ENCODE measurements at regions not wholly inside any gene's neighbourhood (a gene's known extent, or its start where the extent isn't known, plus 50 kb on each side); places are given as distances from the start of the nearest gene placed in this dataset.
"Not testable (repeated sequence)": the region's sequence is repeated elsewhere in the genome, so short reads cannot be mapped to it uniquely, and the experiment has no call there.

DNA sequence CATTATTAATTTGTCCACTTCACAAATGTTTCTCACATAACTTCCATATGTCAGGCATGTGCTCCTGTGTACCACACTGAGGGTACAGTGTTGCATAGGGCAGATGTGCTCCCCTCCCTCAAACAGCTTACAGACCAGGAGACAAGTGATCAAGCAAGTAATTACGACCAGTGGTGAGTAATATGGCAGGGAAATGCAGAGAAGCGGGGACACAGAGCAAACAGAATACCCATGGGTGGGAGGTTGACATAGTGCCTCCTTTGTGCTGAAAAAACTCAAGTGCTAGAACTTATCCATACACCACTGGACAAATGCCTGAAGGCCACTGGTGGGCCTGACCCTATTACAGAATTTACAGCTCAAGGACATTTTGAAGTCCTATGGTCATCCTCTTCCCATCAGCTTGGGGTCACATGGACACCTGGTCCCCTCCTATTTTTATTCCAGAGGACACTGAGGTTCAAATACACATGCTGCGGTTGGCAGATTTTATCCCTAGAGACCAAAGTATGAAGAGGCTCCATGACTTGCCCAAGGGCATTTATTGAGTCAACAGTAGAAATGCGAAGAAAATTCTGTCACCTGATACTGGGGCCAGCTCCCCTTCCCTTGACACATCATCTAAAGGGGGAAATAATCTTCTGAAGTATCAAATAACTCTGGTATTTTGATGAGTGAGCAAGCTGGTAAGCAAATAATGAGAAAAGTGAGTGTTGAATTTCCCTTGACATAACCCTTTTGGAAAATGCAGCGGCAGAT lies 116.6 kb downstream of the QRSL1 start:
- DNase-seq (ENCODE audit: low spot score): no peak
- Histone ChIP-seq H3K4me1 (ENCODE audit: control insufficient read depth in 1 of 2, low read depth in 2 of 2) (no peaks in the 10 kb centered on the region), H3K36me3 (no peaks in the 10 kb centered on the region), H3K27ac (no peak overlapping the region), H3K4me3 (no peak overlapping the region), H3K27me3 (replicated peaks; ENCODE audit: insufficient read depth) (no peaks in the 10 kb centered on the region), H3K9me3 (no peaks in the 10 kb centered on the region)
- no peak for ATAC-seq (ENCODE audit: insufficient number of reproducible peaks, low FRiP score, low read depth)
- TF ChIP-seq, protein P1, sequence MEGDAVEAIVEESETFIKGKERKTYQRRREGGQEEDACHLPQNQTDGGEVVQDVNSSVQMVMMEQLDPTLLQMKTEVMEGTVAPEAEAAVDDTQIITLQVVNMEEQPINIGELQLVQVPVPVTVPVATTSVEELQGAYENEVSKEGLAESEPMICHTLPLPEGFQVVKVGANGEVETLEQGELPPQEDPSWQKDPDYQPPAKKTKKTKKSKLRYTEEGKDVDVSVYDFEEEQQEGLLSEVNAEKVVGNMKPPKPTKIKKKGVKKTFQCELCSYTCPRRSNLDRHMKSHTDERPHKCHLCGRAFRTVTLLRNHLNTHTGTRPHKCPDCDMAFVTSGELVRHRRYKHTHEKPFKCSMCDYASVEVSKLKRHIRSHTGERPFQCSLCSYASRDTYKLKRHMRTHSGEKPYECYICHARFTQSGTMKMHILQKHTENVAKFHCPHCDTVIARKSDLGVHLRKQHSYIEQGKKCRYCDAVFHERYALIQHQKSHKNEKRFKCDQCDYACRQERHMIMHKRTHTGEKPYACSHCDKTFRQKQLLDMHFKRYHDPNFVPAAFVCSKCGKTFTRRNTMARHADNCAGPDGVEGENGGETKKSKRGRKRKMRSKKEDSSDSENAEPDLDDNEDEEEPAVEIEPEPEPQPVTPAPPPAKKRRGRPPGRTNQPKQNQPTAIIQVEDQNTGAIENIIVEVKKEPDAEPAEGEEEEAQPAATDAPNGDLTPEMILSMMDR (IDR thresholded peaks at IDR 0.05): no peak

DNA sequence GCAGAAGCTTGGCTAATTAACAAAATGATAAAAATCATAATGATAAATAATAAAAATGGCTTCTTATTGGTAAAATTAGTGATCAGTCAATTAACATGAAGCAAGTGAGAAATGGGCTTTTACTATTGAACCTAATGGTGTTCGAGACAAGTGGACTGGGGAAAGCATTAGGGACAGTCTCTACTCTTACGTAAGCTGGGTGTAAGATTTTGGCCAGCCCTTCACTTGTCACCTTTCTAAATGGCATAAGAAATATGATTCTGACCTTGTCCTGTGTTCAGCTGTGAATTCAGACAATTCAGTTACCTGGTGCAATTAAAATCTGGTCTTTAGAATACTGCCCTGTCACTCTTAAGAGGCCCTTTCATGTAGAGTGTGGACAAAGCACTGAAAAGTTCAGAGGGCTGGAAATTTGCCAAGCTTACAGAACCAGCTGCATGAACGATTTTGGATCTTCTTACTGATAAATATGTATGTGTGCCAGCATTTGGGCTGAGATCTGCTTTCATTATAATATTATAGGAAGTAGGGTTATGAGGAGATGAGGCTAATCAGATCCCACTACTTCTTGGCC lies 115.9 kb downstream of the QRSL1 start:
- Histone ChIP-seq H3K27ac (no peak overlapping the region), H3K4me3 (no peak overlapping the region), H3K36me3 (no peaks in the 10 kb centered on the region), H3K4me1 (ENCODE audit: control insufficient read depth in 1 of 2, low read depth in 2 of 2) (peaks cover 0 to 2% of the 10 kb centered on the region in 2 donors), H3K27me3 (replicated peaks; ENCODE audit: insufficient read depth) (no peaks in the 10 kb centered on the region), H3K9me3 (no peaks in the 10 kb centered on the region)
- ATAC-seq (ENCODE audit: insufficient number of reproducible peaks, low FRiP score, low read depth) (no peak), DNase-seq (ENCODE audit: low spot score) (no peak)
- TF ChIP-seq, protein P1 (IDR thresholded peaks at IDR 0.05): no peak

DNA sequence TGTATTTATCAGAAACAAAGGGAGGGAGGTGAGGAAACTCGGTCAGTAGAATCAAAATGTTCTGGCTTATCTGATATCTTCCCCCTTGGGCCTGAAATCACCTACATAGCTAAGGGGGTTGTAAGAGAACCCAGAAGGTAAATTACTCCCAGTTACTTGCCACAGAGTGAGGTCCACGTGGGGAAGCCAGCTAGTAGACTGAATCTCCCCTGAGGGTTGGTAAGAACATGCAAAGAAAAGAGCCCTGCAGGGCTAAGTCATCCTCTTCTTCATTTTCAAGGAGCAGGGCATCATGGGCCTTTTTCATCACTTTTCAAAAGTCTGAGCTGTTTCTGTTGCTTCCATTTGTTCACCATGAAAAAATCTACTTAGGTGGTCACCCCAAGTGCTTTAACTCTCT lies 115.4 kb downstream of the QRSL1 start:
- Histone ChIP-seq H3K27ac (no peak overlapping the region), H3K36me3 (no peaks in the 10 kb centered on the region), H3K4me1 (ENCODE audit: control insufficient read depth in 1 of 2, low read depth in 2 of 2) (peaks cover 3 to 7% of the 10 kb centered on the region in 2 donors), H3K27me3 (replicated peaks; ENCODE audit: insufficient read depth) (no peaks in the 10 kb centered on the region), H3K4me3 (no peak overlapping the region), H3K9me3 (no peaks in the 10 kb centered on the region)
- TF ChIP-seq, protein P1 (IDR thresholded peaks at IDR 0.05): no peak
- no peak for DNase-seq (ENCODE audit: low spot score)
- ATAC-seq (ENCODE audit: insufficient number of reproducible peaks, low FRiP score, low read depth): no peak

DNA sequence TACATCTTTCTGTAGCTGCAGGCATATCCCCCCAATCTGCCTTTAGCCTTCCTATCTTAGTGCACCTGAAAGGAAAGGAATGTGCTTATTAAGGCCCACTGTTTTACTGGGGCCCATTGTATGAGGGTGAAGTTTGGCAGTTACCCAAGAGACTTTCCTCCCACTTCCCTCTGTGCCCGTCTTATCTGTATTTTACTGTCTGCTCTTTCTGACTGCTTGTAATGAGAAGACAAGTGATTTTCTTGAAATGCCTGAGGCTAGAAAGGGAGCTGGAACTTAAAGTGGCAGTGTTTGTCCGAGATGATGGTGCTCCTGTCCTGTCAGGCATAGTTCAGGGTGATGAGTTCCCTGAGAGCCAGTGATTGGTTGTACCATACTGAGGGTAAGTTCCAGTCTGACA lies 114.7 kb downstream of the QRSL1 start:
- H3K27me3 ChIP-seq (replicated peaks; ENCODE audit: insufficient read depth); H3K27ac ChIP-seq; DNase-seq (ENCODE audit: low spot score); H3K36me3 ChIP-seq; H3K4me3 ChIP-seq; ATAC-seq (ENCODE audit: insufficient number of reproducible peaks, low FRiP score, low read depth); H3K9me3 ChIP-seq: not testable (repeated sequence)
- H3K4me1 ChIP-seq (ENCODE audit: control insufficient read depth in 1 of 2, low read depth in 2 of 2): peaks cover 4 to 11% of the 10 kb centered on the region in 2 donors

DNA sequence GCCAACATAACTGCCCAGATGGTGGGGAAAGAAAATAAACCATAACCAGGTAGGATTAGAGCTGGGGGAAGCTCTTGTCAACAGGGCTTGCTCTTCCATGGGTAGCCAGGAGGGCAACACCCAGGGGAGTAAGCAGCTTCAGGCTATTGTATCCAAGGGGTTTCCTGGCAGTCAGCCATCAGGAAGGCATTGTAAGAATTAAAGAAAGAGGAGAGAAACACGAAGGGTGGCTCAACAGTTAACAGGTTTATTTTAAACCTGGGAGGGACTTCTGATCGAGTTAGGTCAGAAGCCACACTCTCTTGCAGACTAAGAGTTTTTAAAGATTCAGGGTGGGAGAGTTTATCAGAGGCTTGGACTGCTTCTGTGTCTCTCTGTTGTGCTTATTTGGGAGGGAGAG lies 114.2 kb downstream of the QRSL1 start:
- TF ChIP-seq, protein P1 (IDR thresholded peaks at IDR 0.05): no peak
- Histone ChIP-seq H3K27ac (no peak overlapping the region), H3K36me3 (no peaks in the 10 kb centered on the region), H3K27me3 (replicated peaks; ENCODE audit: insufficient read depth) (no peaks in the 10 kb centered on the region), H3K4me3 (no peak overlapping the region), H3K4me1 (ENCODE audit: control insufficient read depth in 1 of 2, low read depth in 2 of 2) (peaks cover 4 to 12% of the 10 kb centered on the region in 2 donors), H3K9me3 (no peaks in the 10 kb centered on the region)
- ATAC-seq (ENCODE audit: insufficient number of reproducible peaks, low FRiP score, low read depth): no peak
- no peak for DNase-seq (ENCODE audit: low spot score)
